DMS 273 (cell line): ENCODE measurements at regions not wholly inside any gene's neighbourhood (a gene's known extent, or its start where the extent isn't known, plus 50 kb on each side); places are given as distances from the start of the nearest gene placed in this dataset.
"Not testable (repeated sequence)": the region's sequence is repeated elsewhere in the genome, so short reads cannot be mapped to it uniquely, and the experiment has no call there.

Experiments
- DNase-seq: peaks from one replicate; lab custom pipeline; 2025; ENCODE audit not compliant: unreplicated experiment; lab: John Stamatoyannopoulos, UW

GRCh38 chr13:75180805-75181455 lies 301.0 kb downstream of the TBC1D4 start:
- no peak for DNase-seq

DNA sequence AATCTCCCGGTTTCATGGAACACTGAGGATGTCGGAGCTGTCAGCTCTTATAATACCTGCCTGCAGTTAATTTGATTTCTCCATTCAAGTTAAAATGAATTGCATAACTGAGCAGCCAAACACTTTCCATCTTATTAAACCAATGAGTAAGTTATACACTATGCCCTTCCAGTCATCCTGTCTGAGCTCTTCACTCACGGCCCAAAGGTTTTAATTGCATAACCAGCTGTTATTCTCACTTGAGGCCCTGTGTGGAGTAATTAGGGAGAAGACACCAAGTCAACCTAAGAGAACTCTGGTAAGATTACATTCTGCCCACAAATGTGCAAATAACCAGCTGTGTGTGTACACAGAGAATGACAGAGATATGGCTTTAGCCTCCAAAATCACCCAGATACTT lies 303.5 kb downstream of the TBC1D4 start:
- DNase-seq = peak; percentile 4

DNA sequence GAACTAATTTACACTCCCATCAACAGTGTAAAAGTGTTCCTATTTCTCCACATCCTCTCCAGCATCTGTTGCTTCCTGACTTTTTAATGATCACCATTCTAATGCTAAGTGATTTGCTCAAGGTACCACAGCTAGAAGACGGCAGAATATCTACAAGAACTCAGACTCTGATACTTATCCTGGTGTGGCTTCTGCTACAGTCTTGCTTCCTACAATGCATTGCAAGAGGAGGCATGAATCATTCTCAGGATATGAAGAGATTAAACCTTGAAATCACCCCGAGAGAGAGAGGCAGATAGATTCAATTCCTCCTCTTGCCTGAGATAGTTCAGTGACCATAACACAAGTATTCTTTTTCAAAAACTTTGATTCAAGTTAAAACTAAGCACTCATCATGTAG lies 306.4 kb downstream of the TBC1D4 start:
- no peak for DNase-seq

DNA sequence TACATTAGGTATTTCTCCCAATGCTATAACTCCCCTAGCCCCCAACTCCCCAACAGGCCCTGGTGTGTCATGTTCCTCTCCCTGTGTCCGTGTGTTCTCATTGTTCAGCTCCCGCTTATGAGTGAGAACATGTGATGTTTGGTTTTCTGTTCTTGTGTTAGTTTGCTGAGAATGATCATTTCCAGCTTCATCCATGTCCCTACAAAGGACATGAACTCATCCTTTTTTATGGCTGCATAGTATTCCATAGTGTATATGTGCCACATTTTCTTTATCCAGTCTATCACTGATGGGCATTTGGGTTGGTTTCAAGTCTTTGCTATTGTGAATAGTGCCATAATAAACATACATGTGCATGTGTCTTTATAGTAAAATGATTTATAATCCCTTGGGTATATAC lies 306.9 kb downstream of the TBC1D4 start:
- DNase-seq = not testable (repeated sequence)

DNA sequence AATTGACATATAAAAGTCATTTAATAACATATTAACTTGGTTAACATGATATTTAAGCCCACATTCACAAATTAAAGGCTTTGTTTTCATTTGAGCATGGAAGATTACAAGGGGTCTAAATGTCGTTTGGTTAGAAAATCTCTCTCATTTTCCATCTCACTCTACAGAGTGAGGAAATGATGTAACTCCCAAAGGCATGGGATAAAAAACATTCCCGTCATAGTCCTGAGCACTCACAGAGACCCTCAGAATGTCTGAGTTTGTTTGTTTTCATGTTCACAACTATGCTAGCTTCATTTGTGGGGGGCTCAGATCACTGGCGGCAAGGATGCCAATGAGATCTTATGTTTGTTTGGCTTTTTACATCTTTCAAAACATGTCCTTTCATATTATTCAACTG lies 307.5 kb downstream of the TBC1D4 start:
- DNase-seq = no peak

DNA sequence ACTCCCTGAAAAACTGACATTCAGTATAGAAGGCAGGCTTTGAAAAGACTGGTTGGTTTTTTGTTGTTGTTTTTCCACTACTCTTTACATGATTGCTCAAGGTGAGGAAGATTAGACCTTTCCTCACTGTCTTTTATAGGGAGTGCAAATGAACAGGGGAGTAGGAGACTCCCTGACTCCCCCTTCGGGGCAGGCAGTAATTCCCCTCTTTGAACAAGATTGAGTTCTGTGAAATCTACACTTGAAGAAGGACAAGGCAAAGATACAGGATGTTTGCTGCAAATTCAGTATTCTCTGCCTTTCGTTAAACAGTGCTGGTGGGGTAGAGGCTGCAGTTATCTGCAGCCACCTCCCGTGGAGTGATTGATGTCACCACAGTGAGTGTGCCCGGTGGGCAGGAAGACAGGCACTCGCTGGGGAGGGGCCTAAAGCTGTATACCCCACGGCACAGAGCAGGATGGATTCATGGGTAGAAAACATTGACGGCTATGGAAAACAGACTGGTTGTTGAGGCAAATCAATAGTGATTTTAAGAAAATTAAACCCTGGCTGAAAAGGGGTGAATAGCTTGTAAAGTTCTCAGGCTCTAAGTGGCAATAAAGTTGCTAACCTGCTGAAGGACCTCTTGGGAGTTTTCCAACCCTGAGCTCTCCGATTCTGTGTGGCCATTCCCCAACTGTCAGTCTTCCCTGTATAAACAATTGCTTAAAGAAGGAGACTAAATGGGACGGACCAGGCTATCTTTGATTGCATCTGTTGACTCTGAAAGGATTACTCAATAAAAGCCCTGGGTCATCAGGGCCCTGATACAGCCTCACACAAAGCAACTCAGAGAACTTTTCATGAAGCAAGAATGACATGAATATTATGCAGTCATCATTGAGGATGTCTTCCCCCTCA lies 308.3 kb downstream of the TBC1D4 start:
- no peak for DNase-seq

GRCh38 chr13:75170311-75170710 lies 311.7 kb downstream of the TBC1D4 start:
- peak; percentile 1 for DNase-seq

DNA sequence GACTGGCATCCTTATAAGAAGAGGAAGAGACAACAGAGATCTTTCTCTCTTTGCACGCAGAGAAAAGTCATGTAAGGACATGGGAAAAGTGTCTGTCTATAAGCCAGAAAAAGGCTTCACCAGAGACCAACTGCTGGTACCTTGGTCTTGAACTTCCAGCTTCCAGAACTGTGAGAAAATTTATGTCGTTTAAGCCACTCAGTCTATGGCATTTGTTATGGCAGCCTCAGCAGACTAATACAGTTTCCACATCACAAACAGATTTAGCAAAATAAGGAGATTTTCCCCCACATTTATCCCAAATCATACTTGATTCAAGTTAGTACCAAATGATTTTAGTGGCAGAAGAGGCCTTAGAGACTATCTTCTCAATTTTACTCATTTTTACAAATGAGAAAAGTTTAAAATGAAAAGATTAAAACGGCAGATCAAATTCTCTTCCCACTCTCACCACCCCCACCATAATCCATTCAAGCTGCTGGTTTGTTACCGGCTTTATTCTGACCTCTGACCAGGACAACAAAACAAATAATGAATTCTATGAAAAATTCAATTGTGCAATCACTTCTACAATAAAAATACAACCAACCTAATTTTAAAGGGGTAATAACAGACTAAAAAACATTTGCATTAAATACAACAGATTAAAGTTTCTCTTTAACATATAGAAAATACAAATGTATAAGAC lies 316.3 kb downstream of the TBC1D4 start:
- no peak for DNase-seq

DNA sequence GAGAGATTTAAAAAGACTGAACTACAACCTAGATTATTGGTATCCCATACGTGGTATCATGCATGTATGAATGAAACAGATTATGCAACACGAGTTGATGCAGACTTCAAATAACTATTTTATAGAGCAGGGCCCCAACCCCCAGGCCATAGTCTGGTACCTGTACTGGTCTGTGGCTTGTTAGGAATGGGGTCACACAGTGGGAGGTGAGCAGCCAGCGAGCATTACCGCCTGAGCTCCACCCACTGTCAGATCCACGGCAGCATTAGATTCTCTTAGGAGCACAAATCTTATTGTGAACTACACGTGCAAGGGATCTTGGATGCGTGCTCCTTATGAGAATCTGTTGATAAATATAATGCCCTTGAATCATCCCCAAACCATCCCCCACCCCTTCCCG lies 320.2 kb downstream of the TBC1D4 start:
- DNase-seq = no peak

DNA sequence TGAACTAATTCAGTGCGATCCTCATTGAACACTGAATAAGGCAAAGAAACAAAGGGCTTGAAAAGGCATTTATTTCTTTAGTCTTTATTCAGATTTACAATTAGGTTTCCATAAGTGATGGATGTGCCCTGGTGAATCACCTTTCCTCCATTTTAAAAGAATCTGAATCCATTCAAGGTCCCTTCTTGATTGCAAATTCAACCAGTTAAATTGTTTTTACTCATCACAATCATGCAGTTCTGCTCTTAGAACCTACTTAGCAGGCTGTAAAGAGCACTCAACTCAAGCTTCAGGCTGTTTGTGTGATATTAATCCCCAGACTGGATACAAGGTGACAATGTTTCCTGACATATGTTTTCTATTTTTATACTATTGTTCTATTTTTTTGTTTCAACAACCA lies 321.0 kb downstream of the TBC1D4 start:
- no peak for DNase-seq

- no peak for DNase-seq
Measured at GRCh38 chr13:75154331-75154730, 327.6 kb downstream of the TBC1D4 start.

DNA sequence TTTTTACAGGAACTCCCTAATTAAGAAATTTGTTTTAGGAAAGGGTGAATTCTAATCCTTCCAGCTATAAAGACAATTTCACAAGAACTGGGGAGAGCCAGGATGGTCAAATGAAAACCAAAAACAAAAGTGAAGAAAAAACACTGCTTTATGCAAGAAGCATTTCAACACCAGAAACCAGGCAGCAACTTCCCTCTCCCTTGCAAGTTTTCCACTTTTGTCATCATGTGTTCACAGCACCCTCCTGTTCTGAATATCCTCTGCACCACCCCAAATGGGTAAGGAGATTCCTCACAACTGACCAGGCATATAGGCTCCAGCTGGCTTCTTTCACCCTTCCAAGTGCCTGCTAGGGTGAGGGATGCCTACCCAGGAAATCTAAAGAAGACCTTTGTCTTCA lies 328.1 kb downstream of the TBC1D4 start:
- no peak for DNase-seq

- DNase-seq = no peak
Measured at GRCh38 chr13:75153386-75153785, 328.6 kb downstream of the TBC1D4 start.

GRCh38 chr13:75151081-75151643 lies 330.8 kb downstream of the TBC1D4 start:
- DNase-seq = no peak

DNA sequence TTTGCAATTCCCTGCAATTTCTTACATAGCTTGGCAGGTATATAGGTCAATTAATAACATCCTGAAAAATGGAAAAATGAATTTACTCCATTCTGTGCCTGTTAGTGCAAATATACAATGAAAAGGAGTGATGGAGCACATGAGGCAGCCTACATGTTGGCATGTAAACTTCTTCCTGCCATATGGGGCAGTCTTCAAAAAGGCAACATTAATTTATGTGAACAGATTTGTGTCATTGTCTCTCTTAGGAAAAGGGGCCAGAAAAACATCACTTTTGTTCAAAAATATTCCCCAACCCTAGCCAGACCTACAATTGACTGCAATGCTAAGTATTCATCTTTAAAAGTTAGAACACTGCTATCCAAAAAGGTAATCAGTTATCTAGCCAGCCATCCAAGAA lies 332.2 kb downstream of the TBC1D4 start:
- DNase-seq = no peak

GRCh38 chr13:75147946-75148345 lies 334.0 kb downstream of the TBC1D4 start:
- no peak for DNase-seq

GRCh38 chr13:75146436-75146835 lies 335.5 kb downstream of the TBC1D4 start:
- no peak for DNase-seq

DNA sequence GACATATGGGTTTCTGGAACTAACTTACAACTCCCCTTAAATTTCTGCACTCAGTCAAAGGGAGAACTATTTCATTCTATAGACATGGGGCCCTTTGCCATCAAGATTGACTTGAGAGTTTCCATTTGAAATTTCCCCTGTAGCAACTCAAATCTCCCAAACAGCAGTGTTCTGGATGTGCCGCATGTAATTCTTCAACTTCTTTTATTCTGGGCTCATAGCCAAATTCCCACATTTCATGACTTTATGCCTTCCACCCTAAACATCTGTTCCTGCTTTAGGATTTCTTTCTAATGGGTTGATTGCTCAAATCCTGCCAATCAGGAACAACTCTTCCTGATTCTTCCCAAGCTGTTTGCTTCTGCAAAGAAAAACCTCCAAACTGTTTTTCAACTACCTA lies 336.0 kb downstream of the TBC1D4 start:
- peak; percentile 42 for DNase-seq

DNA sequence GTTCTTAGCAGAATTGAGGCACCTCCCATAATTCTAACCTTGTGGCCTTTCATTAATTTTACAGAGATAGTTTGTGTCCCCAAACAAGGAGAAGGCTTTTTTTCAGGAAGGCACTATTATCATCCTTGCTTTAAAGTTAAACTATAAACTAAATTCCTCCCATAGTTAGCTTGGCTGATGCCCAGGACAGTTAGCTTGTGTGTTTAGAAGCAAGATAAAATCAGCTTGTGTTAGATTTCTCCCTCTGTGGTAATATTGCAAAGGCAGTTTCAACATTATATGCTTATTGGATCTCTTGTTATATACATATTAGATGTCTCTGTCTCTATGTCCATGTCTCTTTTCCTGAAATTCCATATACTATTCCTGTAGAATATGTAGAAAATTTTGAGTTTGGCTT lies 342.7 kb downstream of the TBC1D4 start:
- DNase-seq = no peak

DNA sequence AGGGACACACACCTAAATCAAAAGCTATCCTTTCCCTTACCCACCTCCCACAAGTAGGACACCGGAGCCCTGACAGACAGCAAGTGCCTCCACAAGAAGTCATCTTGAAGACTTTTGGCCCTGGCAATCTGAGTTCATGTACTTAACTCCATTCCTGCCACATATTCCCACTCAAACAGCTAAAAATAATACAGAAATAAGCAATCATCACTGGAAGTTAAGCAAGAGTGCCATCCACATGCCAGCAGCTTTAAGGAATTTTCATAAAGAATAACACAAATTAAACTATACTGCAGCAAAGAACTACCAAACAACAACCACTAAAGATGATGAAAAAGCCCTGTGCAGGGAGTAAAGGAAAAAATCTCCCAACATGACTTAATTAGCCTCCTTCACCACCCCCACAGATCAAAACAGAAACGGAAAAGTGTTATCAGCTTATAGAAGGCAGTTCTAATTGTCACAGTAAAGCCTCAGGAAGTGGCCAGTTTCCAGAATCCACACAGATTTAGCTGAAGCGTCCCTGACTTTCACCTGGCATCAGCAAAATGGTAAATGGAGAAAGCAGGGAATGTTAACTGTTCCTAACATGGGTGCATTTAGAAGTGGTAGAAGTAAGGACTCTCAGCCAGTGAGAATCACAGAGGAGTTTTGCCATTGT lies 343.9 kb downstream of the TBC1D4 start:
- DNase-seq = no peak

DNA sequence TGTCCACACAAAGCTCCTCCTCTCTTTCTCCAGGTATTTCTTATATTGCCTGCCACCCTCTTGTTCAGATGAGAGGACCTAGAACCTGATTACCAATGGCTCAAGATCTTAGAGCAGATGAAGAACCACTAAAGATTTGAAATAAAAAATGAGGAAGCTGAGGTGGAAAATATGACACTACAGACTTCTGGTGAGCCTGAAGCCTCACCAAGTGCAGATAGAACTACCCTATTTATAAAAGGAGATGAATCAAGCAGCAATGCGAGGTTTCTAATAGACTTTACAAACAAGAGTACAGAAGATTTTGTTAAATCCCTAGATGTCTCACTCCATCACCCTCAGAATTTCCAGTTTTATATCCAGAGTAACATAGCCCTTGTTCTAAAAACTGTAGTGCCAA lies 345.8 kb downstream of the TBC1D4 start:
- no peak for DNase-seq
